Left lung (tissue), 4 donors: ENCODE measurements at regions not wholly inside any gene's neighbourhood (a gene's known extent, or its start where the extent isn't known, plus 50 kb on each side); places are given as distances from the start of the nearest gene placed in this dataset.

Source experiments
- ATAC-seq: fragments of 200-7000 bp; cut with Tn5 transposase; one replicate; pipeline ENCODE4 v1.9.1; 2020; ENCODE audit warnings: moderate library complexity
- DNase-seq, 4 donors: peaks; one replicate each; pipeline ENCODE4 v3.0.0-alpha.2; 2013 to 2020
- H3K27ac ChIP-seq, 2 donors: fragments of 200-600 bp; sonication (generic) in 1 of 2; one replicate each; pipeline versions ENCODE4 v1.5.0 to v1.8.0; 2020 to 2021
- H3K27me3 ChIP-seq, 2 donors: fragments of 200-600 bp; sonication (generic) in 1 of 2; one replicate each; pipeline versions ENCODE4 v1.5.0 to v1.8.0; 2020 to 2021
- H3K36me3 ChIP-seq, 2 donors: fragments of 200-600 bp; sonication (generic) in 1 of 2; one replicate each; pipeline versions ENCODE4 v1.5.0 to v1.8.0; 2020 to 2021
- H3K4me1 ChIP-seq, 2 donors: fragments of 200-600 bp; one replicate each; pipeline ENCODE4 v1.8.0; 2021
- H3K4me3 ChIP-seq, 2 donors: fragments of 200-600 bp; sonication (generic) in 1 of 2; one replicate each; pipeline versions ENCODE4 v1.5.0 to v1.8.0; 2020 to 2021; ENCODE audit warnings: mild to moderate bottlenecking in 1 of 2
- H3K9me3 ChIP-seq, 2 donors: fragments of 200-600 bp; sonication (generic) in 1 of 2; one replicate each; pipeline versions ENCODE4 v1.5.0 to v1.8.0; 2020 to 2021
- intact Hi-C, 2 donors: fragments of 100-400 bp; cut with DNase I; formaldehyde crosslinking; loops; one replicate each; pipeline versions ENCODE4 v1.11.2 to v1.14.2; 2022
- TF ChIP-seq, protein P1 (sequence below), 2 donors: fragments of 200-600 bp; sonication (generic) in 1 of 2; IDR thresholded peaks; one replicate each; pipeline versions ENCODE4 v1.5.0 to v1.8.0; 2021; ENCODE audit warnings: antibody characterized with exemption in 2 of 2
- donor health status: DM: no; HTN: yes; CAD: no.
- donor health status: DM: no; HTN: no; CAD: no.

DNA sequence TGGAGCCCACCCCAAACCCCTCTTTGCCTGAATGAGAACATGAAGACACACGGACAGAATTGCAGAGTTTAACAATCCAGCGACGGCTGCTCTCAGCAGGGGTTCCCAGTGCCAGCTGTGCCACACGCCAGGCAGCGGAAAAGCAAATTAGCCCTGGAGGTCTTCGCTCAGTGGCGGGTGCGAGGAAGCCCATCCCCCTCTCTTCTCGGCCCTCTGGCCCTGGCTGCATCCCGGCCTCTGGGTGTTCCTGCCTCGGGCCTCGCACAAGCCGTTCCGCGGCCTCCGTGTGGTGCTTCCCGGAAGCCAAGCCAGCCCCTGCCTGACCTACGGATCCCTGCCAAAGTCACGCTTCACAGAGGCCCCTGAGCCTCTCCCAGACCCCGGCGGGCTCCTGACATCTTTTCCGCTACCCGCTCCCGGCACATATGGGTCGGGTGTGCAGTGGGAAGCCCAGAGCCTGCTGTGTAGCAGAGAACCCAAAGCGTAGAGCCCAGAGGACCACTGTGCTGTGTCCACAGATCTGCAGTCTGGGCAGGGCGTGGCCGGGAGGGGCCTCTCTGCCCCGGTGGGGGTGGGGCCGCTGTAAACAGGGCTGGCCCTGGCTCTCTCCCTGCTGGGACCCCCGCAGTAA is 70.7 kb upstream of the GALNT9 start:
- Histone ChIP-seq H3K4me1 (no peaks in the 10 kb centered on the region), H3K4me3 (no peak overlapping the region), H3K36me3 (no peaks in the 10 kb centered on the region), H3K27ac (no peak overlapping the region), H3K27me3 (peaks cover 18 to 92% of the 10 kb centered on the region in 2 donors), H3K9me3 (no peaks in the 10 kb centered on the region)
- ATAC-seq (no peak), DNase-seq (peak in 2 of 4 donors; percentile 16 to 67)
- TF ChIP-seq, protein P1, sequence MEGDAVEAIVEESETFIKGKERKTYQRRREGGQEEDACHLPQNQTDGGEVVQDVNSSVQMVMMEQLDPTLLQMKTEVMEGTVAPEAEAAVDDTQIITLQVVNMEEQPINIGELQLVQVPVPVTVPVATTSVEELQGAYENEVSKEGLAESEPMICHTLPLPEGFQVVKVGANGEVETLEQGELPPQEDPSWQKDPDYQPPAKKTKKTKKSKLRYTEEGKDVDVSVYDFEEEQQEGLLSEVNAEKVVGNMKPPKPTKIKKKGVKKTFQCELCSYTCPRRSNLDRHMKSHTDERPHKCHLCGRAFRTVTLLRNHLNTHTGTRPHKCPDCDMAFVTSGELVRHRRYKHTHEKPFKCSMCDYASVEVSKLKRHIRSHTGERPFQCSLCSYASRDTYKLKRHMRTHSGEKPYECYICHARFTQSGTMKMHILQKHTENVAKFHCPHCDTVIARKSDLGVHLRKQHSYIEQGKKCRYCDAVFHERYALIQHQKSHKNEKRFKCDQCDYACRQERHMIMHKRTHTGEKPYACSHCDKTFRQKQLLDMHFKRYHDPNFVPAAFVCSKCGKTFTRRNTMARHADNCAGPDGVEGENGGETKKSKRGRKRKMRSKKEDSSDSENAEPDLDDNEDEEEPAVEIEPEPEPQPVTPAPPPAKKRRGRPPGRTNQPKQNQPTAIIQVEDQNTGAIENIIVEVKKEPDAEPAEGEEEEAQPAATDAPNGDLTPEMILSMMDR (IDR thresholded peaks at IDR 0.05): no peak
- intact Hi-C loops: no loop called here

GRCh38 chr12:132399092-132400010 is 70.0 kb upstream of the GALNT9 start:
- Histone ChIP-seq H3K4me3 (no peak overlapping the region), H3K36me3 (no peaks in the 10 kb centered on the region), H3K27ac (no peak overlapping the region), H3K27me3 (peaks cover 18 to 91% of the 10 kb centered on the region in 2 donors), H3K9me3 (no peaks in the 10 kb centered on the region), H3K4me1 (no peaks in the 10 kb centered on the region)
- intact Hi-C loops: no loop called here
- ATAC-seq (no peak), DNase-seq (peak in 2 of 4 donors; percentile 31 to 76)
- TF ChIP-seq, protein P1 (IDR thresholded peaks at IDR 0.05): no peak

GRCh38 chr12:132398386-132398991 is 69.1 kb upstream of the GALNT9 start:
- no peaks in the 10 kb centered on the region for H3K4me1 ChIP-seq
- DNase-seq (peak in 2 of 4 donors; percentile 26 to 78), ATAC-seq (no peak)
- TF ChIP-seq, protein P1 (IDR thresholded peaks at IDR 0.05): no peak
- no peaks in the 10 kb centered on the region for H3K9me3 ChIP-seq
- intact Hi-C loops: no loop called here
- no peak overlapping the region for H3K27ac ChIP-seq
- H3K36me3 ChIP-seq: no peaks in the 10 kb centered on the region
- H3K27me3 ChIP-seq: peaks cover 18 to 89% of the 10 kb centered on the region in 2 donors
- no peak overlapping the region for H3K4me3 ChIP-seq

DNA sequence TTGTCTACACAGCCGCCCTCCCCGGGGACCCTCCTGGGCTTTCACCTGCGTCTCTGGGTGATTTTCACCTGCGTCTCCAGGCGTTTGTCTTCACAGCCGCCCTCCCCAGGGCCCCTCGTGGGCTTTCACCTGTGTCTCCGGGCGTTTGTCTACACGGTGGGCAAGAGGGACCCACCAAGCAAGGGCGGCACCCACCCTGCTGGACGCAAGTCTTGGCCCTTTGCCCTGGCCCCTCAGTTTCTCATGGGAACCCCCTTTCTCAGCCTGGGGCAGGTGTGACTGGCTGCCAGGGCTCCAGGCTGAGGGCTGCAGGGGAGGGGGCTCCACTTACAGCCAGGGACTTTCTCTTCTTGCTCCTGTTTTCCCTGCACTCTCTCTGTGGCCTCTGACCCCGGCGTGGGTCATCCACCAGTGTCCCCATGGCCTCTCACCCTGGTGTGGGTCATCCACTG is 68.6 kb upstream of the GALNT9 start:
- peaks cover 18 to 89% of the 10 kb centered on the region in 2 donors for H3K27me3 ChIP-seq
- no peak overlapping the region for H3K4me3 ChIP-seq
- ATAC-seq: no peak
- intact Hi-C loops: no loop called here
- DNase-seq: peak in 1 of 4 donors; percentile 26
- H3K27ac ChIP-seq: no peak overlapping the region
- H3K4me1 ChIP-seq: no peaks in the 10 kb centered on the region
- H3K9me3 ChIP-seq: no peaks in the 10 kb centered on the region
- no peaks in the 10 kb centered on the region for H3K36me3 ChIP-seq
- TF ChIP-seq, protein P1 (IDR thresholded peaks at IDR 0.05): no peak
